DMS79 (cell line): ENCODE measurements at regions not wholly inside any gene's neighbourhood (a gene's known extent, or its start where the extent isn't known, plus 50 kb on each side); places are given as distances from the start of the nearest gene placed in this dataset.
"Not testable (repeated sequence)": the region's sequence is repeated elsewhere in the genome, so short reads cannot be mapped to it uniquely, and the experiment has no call there.

ENCODE experiments used
- DNase-seq: peaks from one replicate; lab custom pipeline; 2025; lab: John Stamatoyannopoulos, UW

DNA sequence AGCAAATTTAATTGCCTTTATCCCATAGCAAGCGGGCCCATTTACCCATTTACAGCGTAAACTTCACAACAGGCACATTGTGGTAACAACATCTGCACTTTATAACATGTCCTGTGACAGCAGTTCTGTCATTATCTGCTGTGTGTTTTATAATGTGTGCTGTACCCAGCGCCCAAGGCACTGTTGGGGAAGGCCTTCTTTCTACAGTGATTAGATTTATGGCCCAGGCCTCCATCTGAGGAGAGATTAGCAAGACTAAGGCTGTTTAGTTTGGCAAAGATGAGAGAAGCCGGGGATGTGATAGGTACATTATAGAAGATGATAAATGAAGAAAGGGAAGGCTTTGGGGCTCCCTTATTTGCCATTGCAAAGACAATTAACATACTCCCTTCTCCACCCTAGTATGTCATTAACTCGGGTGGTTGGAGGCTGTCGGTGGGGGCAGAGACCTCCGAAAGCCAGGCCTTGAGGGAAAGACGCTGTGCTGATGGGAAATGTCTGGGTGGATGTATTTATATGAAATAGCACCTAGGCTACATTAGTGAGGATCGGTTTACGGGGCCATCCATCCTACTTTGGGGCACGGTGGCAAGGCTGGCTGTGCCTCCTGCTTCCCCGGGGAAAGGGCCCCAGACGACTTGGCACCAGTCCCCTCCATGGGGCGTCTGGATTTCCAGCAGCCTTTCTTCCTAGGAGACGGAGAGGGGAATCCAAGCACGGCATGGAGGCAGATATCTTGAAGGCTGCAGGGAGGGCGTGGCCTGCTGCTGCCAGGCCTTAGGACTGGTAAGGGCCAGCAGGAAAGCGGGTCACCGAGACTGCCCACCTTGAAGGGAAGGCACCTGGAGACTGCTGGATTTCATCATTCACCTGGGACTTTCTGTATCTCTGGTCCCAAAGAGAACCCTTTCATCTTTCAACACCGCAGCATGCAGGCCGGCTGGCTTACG, 64.3 kb upstream of the PTCH1 start:
- no peak for DNase-seq

GRCh38 chr9:95574866-95575553, 58.2 kb upstream of the PTCH1 start:
- DNase-seq = no peak

- DNase-seq = no peak
Observed at GRCh38 chr9:95574176-95574575, 57.4 kb upstream of the PTCH1 start.

DNA sequence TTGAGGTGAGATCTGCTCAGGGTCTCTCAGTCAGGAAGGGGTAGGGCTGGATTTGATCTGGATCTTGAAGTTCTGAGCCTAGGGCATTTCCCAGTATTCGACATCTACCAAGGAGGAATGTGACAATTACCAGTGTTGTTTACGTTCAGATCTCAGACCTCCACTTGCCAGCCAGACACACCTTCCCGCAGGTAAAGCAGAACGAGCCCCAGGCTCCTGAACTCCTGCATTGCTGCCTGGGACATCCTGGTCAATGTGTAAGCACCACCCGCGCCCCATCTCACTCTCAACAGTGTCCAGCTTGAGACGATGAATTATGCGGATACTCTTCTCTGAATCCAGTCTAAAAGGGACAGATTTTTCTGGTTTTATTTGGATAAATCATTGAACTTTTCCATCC, 56.7 kb upstream of the PTCH1 start:
- DNase-seq = no peak

- no peak for DNase-seq
Observed at GRCh38 chr9:95572381-95573151, 55.8 kb upstream of the PTCH1 start.

GRCh38 chr9:95570646-95571045, 53.9 kb upstream of the PTCH1 start:
- DNase-seq = no peak

DNA sequence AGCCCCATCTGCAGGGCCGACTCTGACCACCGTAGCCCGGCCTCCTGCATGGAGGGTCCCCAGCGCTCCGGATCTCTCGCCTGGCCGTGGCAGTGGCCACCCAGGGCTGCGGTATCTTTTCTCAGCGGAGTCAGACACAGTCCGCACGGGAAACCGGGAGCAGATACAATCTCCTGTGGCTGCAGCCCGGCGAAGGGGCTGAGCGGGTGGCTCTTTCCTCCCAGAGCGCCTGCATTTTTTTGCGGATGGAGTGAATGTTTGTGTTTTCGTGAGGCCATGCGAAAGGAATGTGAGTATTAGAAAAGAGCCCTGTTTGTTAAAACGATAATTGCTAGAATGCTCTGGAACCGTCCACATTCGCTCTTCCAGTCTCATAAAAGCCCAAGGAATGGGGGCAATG, 53.4 kb upstream of the PTCH1 start:
- DNase-seq = no peak

GRCh38 chr9:95568735-95569134, 52.0 kb upstream of the PTCH1 start:
- DNase-seq = not testable (repeated sequence)
